ENCODE measurements at regions not wholly inside any gene's neighbourhood (a gene's known extent, or its start where the extent isn't known, plus 50 kb on each side); places are given as distances from the start of the nearest gene placed in this dataset.

DNA sequence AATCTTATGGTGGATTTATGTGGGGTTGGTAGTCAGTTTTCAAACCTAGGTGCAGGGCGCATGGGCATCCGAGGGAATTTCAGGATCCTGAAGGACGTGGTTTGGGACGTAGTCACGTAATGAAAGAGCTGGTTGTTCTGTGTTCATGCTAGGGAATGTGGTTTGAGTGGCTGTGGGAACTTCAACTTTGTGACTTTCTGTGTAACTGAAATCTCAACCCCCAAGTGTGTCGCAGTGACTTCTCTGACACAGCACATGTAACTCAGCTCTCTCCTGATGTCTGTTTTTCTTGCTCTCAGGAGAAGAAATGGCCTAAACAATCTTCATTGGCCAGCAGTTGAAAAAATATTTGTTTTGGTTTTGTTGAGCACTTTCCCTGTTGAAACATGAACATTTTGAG, 199.0 kb downstream of the PTEN start:
- Histone ChIP-seq H3K4me3 (ENCODE audit: low read length in 2 of 2) (no peak overlapping the region), H4K91ac (ENCODE audit: low read depth, low read length, poor library complexity) (no peak overlapping the region), H3K9me3 (replicated peaks in 1 of 2; ENCODE audit: control insufficient read depth in 2 of 2, insufficient read depth in 1 of 2, low read depth in 1 of 2, low read length in 2 of 2) (no peaks in the 10 kb centered on the region), H2AFZ (ENCODE audit: low read length) (peak overlapping the region; percentile 63), H3K27me3 (ENCODE audit: control insufficient read depth in 3 of 3, insufficient read depth in 3 of 3, low read depth in 1 of 3, low read length in 3 of 3) (no peaks in the 10 kb centered on the region), H3K4me1 (ENCODE audit: control insufficient read depth in 2 of 2, insufficient read depth in 1 of 2, low read depth in 1 of 2, low read length in 2 of 2) (peaks cover 0 to 5% of the 10 kb centered on the region in 2 donors), H3K14ac (ENCODE audit: low read length) (no peak overlapping the region), H3K4me2 (ENCODE audit: insufficient read depth, low read length, poor library complexity, severe bottlenecking) (no peak overlapping the region), H2BK15ac (ENCODE audit: low read length) (no peak overlapping the region), H2BK120ac (ENCODE audit: low read depth, low read length) (no peak overlapping the region), H2AK5ac (ENCODE audit: low read depth, low read length) (no peak overlapping the region), H3K18ac (ENCODE audit: low read length) (no peak overlapping the region), H3K9ac (ENCODE audit: low read depth, low read length, poor library complexity) (no peak overlapping the region), H3K79me1 (ENCODE audit: low read depth, low read length) (no peaks in the 10 kb centered on the region), H2BK12ac (ENCODE audit: low read length) (no peak overlapping the region), H2BK5ac (ENCODE audit: low read length) (no peak overlapping the region), H3K36me3 (replicated peaks in 1 of 2; ENCODE audit: control insufficient read depth in 2 of 2, insufficient read depth in 2 of 2, low read length in 2 of 2) (no peaks in the 10 kb centered on the region), H3K27ac (replicated peaks; ENCODE audit: low read length) (no peak overlapping the region), H3K23ac (ENCODE audit: low read depth, low read length, poor library complexity) (no peak overlapping the region), H4K8ac (ENCODE audit: low read depth, low read length) (no peak overlapping the region), H3K4ac (ENCODE audit: low read length) (no peak overlapping the region)
- no peak for DNase-seq (ENCODE audit: low spot score)
- no CpG with 5 or more reads among the region's 6 CpGs for WGBS, 2 donors (ENCODE audit: extremely low coverage in 2 of 2, insufficient read length in 2 of 2, insufficient replicate concordance in 1 of 2)

DNA sequence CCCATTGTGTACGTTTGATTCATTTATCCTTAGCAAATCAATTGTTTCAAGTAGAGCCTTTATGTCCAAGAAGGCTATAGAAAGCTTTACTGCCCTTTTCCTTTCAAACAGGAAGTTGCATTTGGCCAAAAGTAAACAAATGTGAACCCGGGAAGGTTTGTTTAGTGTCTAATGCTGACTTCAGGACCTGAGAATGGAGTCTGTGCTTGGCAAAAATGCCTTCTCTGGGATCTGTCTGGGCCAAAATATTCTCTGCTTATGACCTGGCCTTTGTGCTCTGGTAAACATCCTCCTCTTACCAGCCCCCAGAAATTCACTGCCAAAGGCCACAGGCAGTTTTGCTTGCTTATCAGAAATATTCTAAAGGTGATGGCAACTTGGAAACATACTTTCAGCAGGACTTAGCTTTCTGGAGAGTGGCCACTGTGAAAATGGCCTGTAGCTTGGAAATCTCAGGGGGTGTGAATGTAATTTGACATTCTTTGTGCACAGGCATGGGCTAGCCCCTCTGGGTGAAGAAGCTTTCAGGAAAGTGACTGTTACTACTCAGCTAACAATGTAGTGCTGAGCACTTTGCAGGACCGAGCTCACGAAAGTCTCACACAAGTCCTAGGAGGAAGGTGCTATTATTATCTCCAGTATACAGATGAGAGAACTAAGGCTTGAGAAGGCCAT, 199.5 kb downstream of the PTEN start:
- Histone ChIP-seq H3K18ac (ENCODE audit: low read length) (no peak overlapping the region), H3K36me3 (replicated peaks in 1 of 2; ENCODE audit: control insufficient read depth in 2 of 2, insufficient read depth in 2 of 2, low read length in 2 of 2) (no peaks in the 10 kb centered on the region), H3K27me3 (ENCODE audit: control insufficient read depth in 3 of 3, insufficient read depth in 3 of 3, low read depth in 1 of 3, low read length in 3 of 3) (no peaks in the 10 kb centered on the region), H2BK12ac (ENCODE audit: low read length) (no peak overlapping the region), H3K23ac (ENCODE audit: low read depth, low read length, poor library complexity) (no peak overlapping the region), H3K4me3 (ENCODE audit: low read length in 2 of 2) (no peak overlapping the region), H2AK5ac (ENCODE audit: low read depth, low read length) (no peak overlapping the region), H3K79me1 (ENCODE audit: low read depth, low read length) (no peaks in the 10 kb centered on the region), H3K14ac (ENCODE audit: low read length) (no peak overlapping the region), H2BK15ac (ENCODE audit: low read length) (no peak overlapping the region), H4K8ac (ENCODE audit: low read depth, low read length) (no peak overlapping the region), H2AFZ (ENCODE audit: low read length) (peak overlapping the region; percentile 63), H3K4me2 (ENCODE audit: insufficient read depth, low read length, poor library complexity, severe bottlenecking) (no peak overlapping the region), H3K9ac (ENCODE audit: low read depth, low read length, poor library complexity) (no peak overlapping the region), H3K27ac (replicated peaks; ENCODE audit: low read length) (no peak overlapping the region), H2BK120ac (ENCODE audit: low read depth, low read length) (no peak overlapping the region), H2BK5ac (ENCODE audit: low read length) (no peak overlapping the region), H4K91ac (ENCODE audit: low read depth, low read length, poor library complexity) (no peak overlapping the region), H3K4me1 (ENCODE audit: control insufficient read depth in 2 of 2, insufficient read depth in 1 of 2, low read depth in 1 of 2, low read length in 2 of 2) (peaks cover 0 to 5% of the 10 kb centered on the region in 2 donors), H3K9me3 (replicated peaks in 1 of 2; ENCODE audit: control insufficient read depth in 2 of 2, insufficient read depth in 1 of 2, low read depth in 1 of 2, low read length in 2 of 2) (no peaks in the 10 kb centered on the region), H3K4ac (ENCODE audit: low read length) (no peak overlapping the region)
- WGBS, 2 donors (ENCODE audit: extremely low coverage in 2 of 2, insufficient read length in 2 of 2, insufficient replicate concordance in 1 of 2): no CpG with 5 or more reads among the region's 4 CpGs
- DNase-seq (ENCODE audit: low spot score): no peak

DNA sequence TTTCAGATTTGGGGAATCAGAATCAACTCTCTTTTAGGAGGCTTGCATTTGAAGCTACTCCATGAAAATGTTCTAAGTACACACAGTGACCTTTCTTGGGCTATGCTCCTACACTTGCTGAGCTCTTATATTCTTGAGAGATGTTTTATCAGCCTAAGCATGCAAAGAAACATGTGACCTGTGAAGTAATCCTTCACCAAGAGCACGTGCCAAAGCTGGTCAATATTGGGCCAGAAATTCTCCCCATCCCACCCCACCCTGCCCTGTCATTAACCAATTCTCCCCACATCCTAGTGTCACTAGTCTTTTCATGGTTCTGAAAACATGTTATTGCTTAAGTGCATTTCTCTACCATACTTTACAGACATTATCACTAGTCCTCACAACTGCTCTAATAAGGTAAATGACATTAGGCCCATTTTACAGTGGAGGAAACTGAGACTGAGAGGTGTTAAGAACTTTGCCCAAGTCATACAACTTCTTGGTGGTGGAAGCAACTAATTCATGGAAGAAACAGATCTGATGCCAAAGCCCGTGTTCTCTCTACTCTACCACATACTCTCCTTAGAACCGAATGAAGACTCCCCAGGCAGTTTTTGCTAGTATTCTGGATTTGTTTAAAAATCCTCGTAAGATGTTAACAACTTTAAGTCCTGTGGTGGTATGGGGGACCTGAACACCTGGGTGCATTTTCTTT, 200.6 kb downstream of the PTEN start:
- no peak overlapping the region for H3K18ac ChIP-seq (ENCODE audit: low read length)
- H2BK5ac ChIP-seq (ENCODE audit: low read length): no peak overlapping the region
- no peak overlapping the region for H2AK5ac ChIP-seq (ENCODE audit: low read depth, low read length)
- H3K9me3 ChIP-seq (replicated peaks in 1 of 2; ENCODE audit: control insufficient read depth in 2 of 2, insufficient read depth in 1 of 2, low read depth in 1 of 2, low read length in 2 of 2): no peaks in the 10 kb centered on the region
- H3K27me3 ChIP-seq (ENCODE audit: control insufficient read depth in 3 of 3, insufficient read depth in 3 of 3, low read depth in 1 of 3, low read length in 3 of 3): no peaks in the 10 kb centered on the region
- no peak overlapping the region for H2BK120ac ChIP-seq (ENCODE audit: low read depth, low read length)
- H3K4me2 ChIP-seq (ENCODE audit: insufficient read depth, low read length, poor library complexity, severe bottlenecking): no peak overlapping the region
- H3K4me1 ChIP-seq (ENCODE audit: control insufficient read depth in 2 of 2, insufficient read depth in 1 of 2, low read depth in 1 of 2, low read length in 2 of 2): peaks cover 0 to 5% of the 10 kb centered on the region in 2 donors
- no peak overlapping the region for H3K27ac ChIP-seq (replicated peaks; ENCODE audit: low read length)
- WGBS, 2 donors (ENCODE audit: extremely low coverage in 2 of 2, insufficient read length in 2 of 2, insufficient replicate concordance in 1 of 2): no CpG with 5 or more reads among the region's 4 CpGs
- no peak overlapping the region for H2BK12ac ChIP-seq (ENCODE audit: low read length)
- H4K91ac ChIP-seq (ENCODE audit: low read depth, low read length, poor library complexity): no peak overlapping the region
- H3K23ac ChIP-seq (ENCODE audit: low read depth, low read length, poor library complexity): no peak overlapping the region
- no peak overlapping the region for H3K14ac ChIP-seq (ENCODE audit: low read length)
- H3K4me3 ChIP-seq (ENCODE audit: low read length in 2 of 2): no peak overlapping the region
- no peaks in the 10 kb centered on the region for H3K36me3 ChIP-seq (replicated peaks in 1 of 2; ENCODE audit: control insufficient read depth in 2 of 2, insufficient read depth in 2 of 2, low read length in 2 of 2)
- no peak for DNase-seq (ENCODE audit: low spot score)
- no peak overlapping the region for H2BK15ac ChIP-seq (ENCODE audit: low read length)
- no peak overlapping the region for H4K8ac ChIP-seq (ENCODE audit: low read depth, low read length)
- H3K9ac ChIP-seq (ENCODE audit: low read depth, low read length, poor library complexity): no peak overlapping the region
- no peak overlapping the region for H2AFZ ChIP-seq (ENCODE audit: low read length)
- no peaks in the 10 kb centered on the region for H3K79me1 ChIP-seq (ENCODE audit: low read depth, low read length)
- no peak overlapping the region for H3K4ac ChIP-seq (ENCODE audit: low read length)

DNA sequence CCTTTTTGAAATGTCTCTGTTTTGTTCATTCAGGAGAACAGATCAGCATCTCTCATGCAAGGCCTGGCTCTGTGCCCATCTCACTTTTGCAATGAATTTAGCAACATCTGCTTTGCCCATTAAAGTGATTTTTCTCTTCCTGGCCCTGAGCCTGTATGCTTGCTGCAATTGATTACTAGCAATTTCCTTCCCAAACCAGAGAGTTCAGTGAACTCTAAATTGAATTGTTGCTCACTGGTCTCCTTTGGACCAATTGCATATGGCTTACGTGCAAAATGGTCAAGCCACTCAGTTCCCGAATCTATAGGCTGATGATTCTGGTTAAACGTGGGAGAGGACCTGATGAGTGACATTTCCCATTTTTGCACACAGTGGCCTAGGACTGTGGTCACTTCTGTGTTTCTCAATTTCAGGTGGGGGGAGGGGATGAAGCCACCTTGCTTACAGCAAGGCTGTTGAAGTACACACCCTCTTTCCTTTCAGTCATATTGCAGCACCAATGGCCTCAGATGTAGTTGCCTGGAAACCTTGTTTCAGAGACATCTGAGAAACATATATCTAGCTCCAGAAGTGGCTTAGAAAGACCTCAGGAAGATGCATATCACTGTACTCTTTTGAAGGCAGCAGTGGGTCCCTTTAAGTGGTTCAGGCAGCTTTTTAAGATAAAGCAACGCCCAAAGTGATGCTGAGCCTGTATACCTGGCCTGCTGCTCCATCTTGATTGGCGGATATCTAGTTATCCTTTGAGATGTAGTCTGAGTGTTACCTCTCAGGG, 201.4 kb downstream of the PTEN start:
- H2BK120ac ChIP-seq (ENCODE audit: low read depth, low read length): no peak overlapping the region
- H3K79me1 ChIP-seq (ENCODE audit: low read depth, low read length): no peaks in the 10 kb centered on the region
- no peak overlapping the region for H3K23ac ChIP-seq (ENCODE audit: low read depth, low read length, poor library complexity)
- peaks cover 0 to 5% of the 10 kb centered on the region in 2 donors for H3K4me1 ChIP-seq (ENCODE audit: control insufficient read depth in 2 of 2, insufficient read depth in 1 of 2, low read depth in 1 of 2, low read length in 2 of 2)
- no peak overlapping the region for H2AFZ ChIP-seq (ENCODE audit: low read length)
- H3K9me3 ChIP-seq (replicated peaks in 1 of 2; ENCODE audit: control insufficient read depth in 2 of 2, insufficient read depth in 1 of 2, low read depth in 1 of 2, low read length in 2 of 2): no peaks in the 10 kb centered on the region
- H3K4me3 ChIP-seq (ENCODE audit: low read length in 2 of 2): no peak overlapping the region
- H3K27ac ChIP-seq (replicated peaks; ENCODE audit: low read length): no peak overlapping the region
- H2AK5ac ChIP-seq (ENCODE audit: low read depth, low read length): no peak overlapping the region
- H4K8ac ChIP-seq (ENCODE audit: low read depth, low read length): no peak overlapping the region
- H3K27me3 ChIP-seq (ENCODE audit: control insufficient read depth in 3 of 3, insufficient read depth in 3 of 3, low read depth in 1 of 3, low read length in 3 of 3): no peaks in the 10 kb centered on the region
- no peaks in the 10 kb centered on the region for H3K36me3 ChIP-seq (replicated peaks in 1 of 2; ENCODE audit: control insufficient read depth in 2 of 2, insufficient read depth in 2 of 2, low read length in 2 of 2)
- no peak overlapping the region for H3K4ac ChIP-seq (ENCODE audit: low read length)
- no peak overlapping the region for H3K4me2 ChIP-seq (ENCODE audit: insufficient read depth, low read length, poor library complexity, severe bottlenecking)
- no peak overlapping the region for H3K18ac ChIP-seq (ENCODE audit: low read length)
- no peak overlapping the region for H3K14ac ChIP-seq (ENCODE audit: low read length)
- no peak overlapping the region for H2BK12ac ChIP-seq (ENCODE audit: low read length)
- no peak overlapping the region for H2BK5ac ChIP-seq (ENCODE audit: low read length)
- H4K91ac ChIP-seq (ENCODE audit: low read depth, low read length, poor library complexity): no peak overlapping the region
- WGBS, 2 donors (ENCODE audit: extremely low coverage in 2 of 2, insufficient read length in 2 of 2, insufficient replicate concordance in 1 of 2): no CpG with 5 or more reads among the region's 5 CpGs
- DNase-seq (ENCODE audit: low spot score): no peak
- no peak overlapping the region for H3K9ac ChIP-seq (ENCODE audit: low read depth, low read length, poor library complexity)
- no peak overlapping the region for H2BK15ac ChIP-seq (ENCODE audit: low read length)
